AG09309 (cell line): ENCODE measurements at regions not wholly inside any gene's neighbourhood (a gene's known extent, or its start where the extent isn't known, plus 50 kb on each side); places are given as distances from the start of the nearest gene placed in this dataset.

Experiments
- DNase-seq: peaks from one replicate; pipeline ENCODE4 v3.0.0-alpha.2; 2010; ENCODE audit warnings: low read depth
- H3K4me3 ChIP-seq: 2 replicates; pipeline ENCODE4 v1.5.1; 2011; ENCODE audit warnings: mild to moderate bottlenecking, low read depth, low read length, moderate library complexity; ENCODE audit not compliant: control insufficient read depth
- CTCF ChIP-seq: IDR thresholded peaks from 2 replicates; pipeline ENCODE4 v1.5.1; 2011; ENCODE audit warnings: mild to moderate bottlenecking, low read depth, low read length, inconsistent platforms; ENCODE audit not compliant: insufficient read depth, control insufficient read depth; ENCODE audit errors: missing control alignments

- TF ChIP-seq CTCF = no peak
- H3K4me3 ChIP-seq = no peak overlapping the region
Observed at GRCh38 chr11:37088573-37088910, 490.5 kb upstream of the RAG2 start.

GRCh38 chr11:37087650-37088572, 489.9 kb upstream of the RAG2 start:
- TF ChIP-seq CTCF = no peak
- no peak for DNase-seq
- no peak overlapping the region for H3K4me3 ChIP-seq

More at GRCh38 chr11:37088573-37088910, 490.5 kb upstream of the RAG2 start:
- DNase-seq = no peak

DNA sequence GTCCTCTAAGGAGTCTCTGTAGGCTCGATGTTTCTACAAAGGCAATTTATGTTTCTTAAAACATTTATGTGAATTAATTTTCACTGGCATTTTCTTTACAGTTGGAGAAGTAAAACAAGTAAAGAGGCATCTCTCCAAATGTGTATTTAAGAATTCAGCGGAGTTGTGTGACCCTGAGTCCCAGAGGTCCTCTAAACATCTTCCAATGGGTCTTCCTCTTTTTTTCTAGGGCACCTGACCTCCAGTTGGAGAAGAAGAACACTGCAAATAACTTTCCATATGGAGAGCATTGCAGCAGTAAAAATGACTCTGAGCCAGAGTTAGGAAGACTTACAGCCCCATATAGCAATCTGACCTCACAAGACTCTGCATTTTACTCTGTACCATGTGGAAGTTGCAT, 480.5 kb upstream of the RAG2 start:
- no peak overlapping the region for H3K4me3 ChIP-seq
- no peak for TF ChIP-seq CTCF
- DNase-seq = no peak

DNA sequence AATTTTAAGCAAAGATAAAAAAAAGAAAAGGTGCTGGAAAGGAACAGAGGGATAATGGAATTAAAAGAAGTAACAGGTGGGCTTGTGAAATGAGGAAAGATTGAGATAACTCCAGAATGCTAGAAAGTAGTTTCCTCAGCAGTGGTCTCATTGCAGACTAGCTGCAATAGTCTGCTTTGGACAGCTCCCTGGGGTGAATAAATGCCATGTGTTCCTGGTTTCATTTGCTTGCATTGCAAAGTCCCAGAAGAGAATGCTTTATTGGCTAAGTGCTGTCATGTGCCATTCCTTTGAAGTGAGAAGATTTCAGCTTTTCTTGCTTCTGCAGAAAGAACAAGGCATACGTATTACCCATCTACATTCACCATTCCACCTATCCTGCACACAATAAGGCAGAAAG, 478.8 kb upstream of the RAG2 start:
- TF ChIP-seq CTCF = no peak
- H3K4me3 ChIP-seq = no peak overlapping the region
- no peak for DNase-seq

DNA sequence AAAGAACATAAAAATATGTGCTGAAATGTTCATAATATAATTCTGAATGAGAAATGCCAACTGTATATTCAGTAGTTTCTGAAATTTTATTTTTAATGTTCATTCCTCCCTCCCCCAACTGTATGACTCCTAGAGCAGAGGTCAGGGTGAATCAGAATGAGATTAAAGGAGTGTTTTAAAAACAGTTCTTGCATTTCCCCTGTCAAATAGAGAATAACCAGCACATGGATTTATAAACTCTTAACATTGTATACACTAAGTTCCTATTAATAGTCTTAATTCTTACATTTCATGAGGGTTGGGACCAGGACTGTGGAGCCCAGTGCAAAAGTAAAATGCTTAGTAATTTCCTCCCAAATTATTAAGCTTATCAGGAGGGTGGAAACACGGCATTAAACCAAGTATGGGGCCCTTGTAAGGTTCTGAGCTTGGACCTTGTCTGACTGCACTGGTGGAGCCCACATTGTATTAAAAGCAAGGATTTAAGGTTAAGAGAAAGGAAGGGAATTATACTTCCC, 474.6 kb upstream of the RAG2 start:
- H3K4me3 ChIP-seq = no peak overlapping the region
- DNase-seq = no peak
- TF ChIP-seq CTCF = no peak

- no peak overlapping the region for H3K4me3 ChIP-seq
- no peak for DNase-seq
- no peak for TF ChIP-seq CTCF
Observed at GRCh38 chr11:37050311-37050710, 452.3 kb upstream of the RAG2 start.
